GM12872 (cell line): ENCODE measurements at regions not wholly inside any gene's neighbourhood (a gene's known extent, or its start where the extent isn't known, plus 50 kb on each side); places are given as distances from the start of the nearest gene placed in this dataset.

Experiments
- CTCF ChIP-seq: IDR thresholded peaks from 3 replicates; pipeline ENCODE4 v1.5.1; 2011; ENCODE audit warnings: low read depth, mild to moderate bottlenecking, low read length, moderate library complexity; ENCODE audit not compliant: insufficient read depth

GRCh38 chr14:105925615-105926372 lies 399.4 kb downstream of the TMEM121 start:
- no peak for TF ChIP-seq CTCF

GRCh38 chr14:105926373-105927095 lies 400.2 kb downstream of the TMEM121 start:
- TF ChIP-seq CTCF: no peak

GRCh38 chr14:105927096-105928060 lies 401.0 kb downstream of the TMEM121 start:
- TF ChIP-seq CTCF: no peak

GRCh38 chr14:105929327-105930081 lies 403.1 kb downstream of the TMEM121 start:
- no peak for TF ChIP-seq CTCF

GRCh38 chr14:105930572-105930971 lies 404.2 kb downstream of the TMEM121 start:
- no peak for TF ChIP-seq CTCF

- TF ChIP-seq CTCF: no peak
Observed at GRCh38 chr14:105931808-105932483, 405.6 kb downstream of the TMEM121 start.
